Adipocyte (in vitro differentiated cells): ENCODE measurements at regions not wholly inside any gene's neighbourhood (a gene's known extent, or its start where the extent isn't known, plus 50 kb on each side); places are given as distances from the start of the nearest gene placed in this dataset.

Source experiments
- DNase-seq: peaks from one replicate; pipeline ENCODE4 v3.0.0-alpha.2; 2015; ENCODE audit warnings: low read depth
- H3K27me3 ChIP-seq: replicated peaks from 2 replicates; pipeline ENCODE4 v1.7.0; 2013; ENCODE audit warnings: mild to moderate bottlenecking, low read length, moderate library complexity; ENCODE audit not compliant: control insufficient read depth, insufficient read depth
- H3K36me3 ChIP-seq: 2 replicates; pipeline ENCODE4 v1.7.0; 2013; ENCODE audit warnings: low read length, mild to moderate bottlenecking, moderate library complexity; ENCODE audit not compliant: control insufficient read depth, insufficient read depth, severe bottlenecking
- H3K4me1 ChIP-seq: 2 replicates; pipeline ENCODE4 v1.7.0; 2013; ENCODE audit warnings: mild to moderate bottlenecking, low read length, moderate library complexity; ENCODE audit not compliant: control insufficient read depth, insufficient read depth
- H3K4me3 ChIP-seq: 2 replicates; pipeline ENCODE4 v1.7.0; 2013; ENCODE audit warnings: mild to moderate bottlenecking, low read length, moderate library complexity
- H3K9ac ChIP-seq: 2 replicates; pipeline ENCODE4 v1.7.0; 2013; ENCODE audit warnings: mild to moderate bottlenecking, low read length, moderate library complexity
- H3K9me3 ChIP-seq: 2 replicates; pipeline ENCODE4 v1.7.0; 2013; ENCODE audit warnings: mild to moderate bottlenecking, low read length, moderate library complexity; ENCODE audit not compliant: control insufficient read depth

- Histone ChIP-seq H3K9ac (no peak overlapping the region), H3K4me3 (no peak overlapping the region), H3K4me1 (peaks cover 13% of the 10 kb centered on the region), H3K9me3 (no peaks in the 10 kb centered on the region), H3K36me3 (no peaks in the 10 kb centered on the region), H3K27me3 (peaks cover 39% of the 10 kb centered on the region)
- DNase-seq: peak; percentile 80
Measured at GRCh38 chr5:175809531-175810121, 61.8 kb upstream of the CPLX2 start.

GRCh38 chr5:175810457-175810856, 60.9 kb upstream of the CPLX2 start:
- H3K27me3 ChIP-seq: peaks cover 39% of the 10 kb centered on the region
- H3K9ac ChIP-seq: no peak overlapping the region
- no peaks in the 10 kb centered on the region for H3K36me3 ChIP-seq
- H3K4me3 ChIP-seq: no peak overlapping the region
- no peaks in the 10 kb centered on the region for H3K9me3 ChIP-seq
- no peak for DNase-seq
- peaks cover 17% of the 10 kb centered on the region for H3K4me1 ChIP-seq

GRCh38 chr5:175811589-175811988, 59.8 kb upstream of the CPLX2 start:
- H3K27me3 ChIP-seq: peaks cover 40% of the 10 kb centered on the region
- DNase-seq: no peak
- no peaks in the 10 kb centered on the region for H3K36me3 ChIP-seq
- no peak overlapping the region for H3K9ac ChIP-seq
- H3K4me1 ChIP-seq: peaks cover 17% of the 10 kb centered on the region
- H3K4me3 ChIP-seq: no peak overlapping the region
- no peaks in the 10 kb centered on the region for H3K9me3 ChIP-seq

DNA sequence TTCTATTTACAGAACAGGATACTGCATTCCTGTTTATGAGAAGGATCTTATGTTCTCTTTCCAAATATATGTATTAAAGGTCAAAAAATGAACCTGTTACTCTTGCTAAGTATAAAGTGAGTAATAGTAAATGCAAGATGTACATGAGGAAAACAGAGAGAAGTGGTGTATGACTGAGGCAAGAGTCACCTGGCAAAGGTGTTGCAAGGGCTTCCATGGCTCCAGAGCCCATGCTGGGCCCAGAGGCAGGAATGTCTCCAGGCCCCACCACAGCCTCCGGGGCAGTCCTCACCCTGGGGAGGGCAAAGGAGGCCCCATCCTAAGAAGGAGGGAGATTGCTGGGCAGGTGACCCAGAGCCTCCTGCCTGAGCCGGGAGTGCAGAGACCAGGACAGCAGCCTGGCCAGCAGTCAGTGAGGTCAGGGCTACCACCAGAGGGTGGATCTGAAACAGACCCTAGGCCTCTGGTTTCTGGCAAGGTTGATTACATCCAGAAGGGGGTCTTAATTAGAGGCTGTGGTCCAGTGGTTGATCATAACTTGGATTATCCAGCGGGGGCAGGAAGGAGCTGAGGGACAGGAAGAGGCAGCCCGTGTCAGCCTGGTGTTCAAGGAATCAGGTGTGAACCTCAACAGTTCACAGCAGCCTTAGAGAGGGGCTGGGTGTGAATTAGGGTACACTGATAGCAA, 57.3 kb upstream of the CPLX2 start:
- Histone ChIP-seq H3K9me3 (no peaks in the 10 kb centered on the region), H3K4me1 (peaks cover 17% of the 10 kb centered on the region), H3K9ac (no peak overlapping the region), H3K27me3 (peaks cover 42% of the 10 kb centered on the region), H3K4me3 (no peak overlapping the region), H3K36me3 (no peaks in the 10 kb centered on the region)
- DNase-seq: no peak

DNA sequence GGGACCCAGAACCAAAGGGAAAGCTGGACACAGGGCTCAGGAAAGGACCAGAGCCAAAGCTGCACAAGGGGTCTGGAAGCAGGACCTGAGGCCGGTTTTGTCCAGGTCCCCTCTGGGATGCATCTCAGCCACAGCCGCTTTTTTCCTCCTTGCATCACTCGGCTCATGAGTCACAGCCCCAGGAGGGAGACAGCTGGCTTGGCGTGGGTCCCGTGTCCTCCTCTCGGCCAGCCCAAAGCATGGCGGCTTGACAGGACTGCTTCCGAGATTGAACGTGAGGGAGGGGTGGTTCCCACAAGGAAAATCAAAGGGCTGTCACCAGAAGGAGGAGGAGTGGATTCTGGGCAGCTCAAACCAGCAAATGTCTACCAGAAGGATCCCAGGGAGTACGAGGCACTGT, 56.7 kb upstream of the CPLX2 start:
- H3K9me3 ChIP-seq: no peaks in the 10 kb centered on the region
- H3K36me3 ChIP-seq: no peaks in the 10 kb centered on the region
- H3K9ac ChIP-seq: no peak overlapping the region
- peak; percentile 85 for DNase-seq
- H3K4me1 ChIP-seq: peaks cover 13% of the 10 kb centered on the region
- peaks cover 39% of the 10 kb centered on the region for H3K27me3 ChIP-seq
- no peak overlapping the region for H3K4me3 ChIP-seq

- DNase-seq: no peak
- peaks cover 7% of the 10 kb centered on the region for H3K4me1 ChIP-seq
- H3K9me3 ChIP-seq: no peaks in the 10 kb centered on the region
- H3K36me3 ChIP-seq: no peaks in the 10 kb centered on the region
- H3K27me3 ChIP-seq: peaks cover 44% of the 10 kb centered on the region
- no peak overlapping the region for H3K4me3 ChIP-seq
- no peak overlapping the region for H3K9ac ChIP-seq
Measured at GRCh38 chr5:175815126-175815913, 56.1 kb upstream of the CPLX2 start.

DNA sequence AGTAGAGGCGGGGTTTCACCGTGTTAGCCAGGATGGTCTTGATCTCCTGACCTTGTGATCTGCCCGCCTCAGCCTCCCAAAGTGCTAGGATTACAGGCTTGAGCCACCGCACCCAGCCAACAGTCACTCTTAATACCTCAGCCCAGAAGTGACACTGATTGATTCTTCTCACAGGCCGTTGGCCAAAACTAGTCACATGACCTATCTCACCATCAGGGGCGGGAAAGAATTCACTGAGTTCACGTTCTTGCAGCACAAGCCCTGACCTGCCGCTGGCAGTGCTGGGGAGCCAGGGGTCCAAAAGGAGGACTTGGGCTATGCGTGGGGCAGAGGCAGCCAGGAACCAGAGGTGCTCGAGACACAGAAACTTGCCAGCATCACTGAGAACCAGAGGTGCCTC, 55.0 kb upstream of the CPLX2 start:
- H3K4me3 ChIP-seq: no peak overlapping the region
- H3K9me3 ChIP-seq: no peaks in the 10 kb centered on the region
- no peaks in the 10 kb centered on the region for H3K36me3 ChIP-seq
- no peak for DNase-seq
- H3K27me3 ChIP-seq: peaks cover 50% of the 10 kb centered on the region
- H3K9ac ChIP-seq: no peak overlapping the region
- H3K4me1 ChIP-seq: peaks cover 4% of the 10 kb centered on the region

GRCh38 chr5:175819090-175819425, 52.3 kb upstream of the CPLX2 start:
- no peak for DNase-seq
- no peak overlapping the region for H3K4me3 ChIP-seq
- peaks cover 4% of the 10 kb centered on the region for H3K4me1 ChIP-seq
- H3K36me3 ChIP-seq: no peaks in the 10 kb centered on the region
- peaks cover 59% of the 10 kb centered on the region for H3K27me3 ChIP-seq
- H3K9ac ChIP-seq: no peak overlapping the region
- H3K9me3 ChIP-seq: no peaks in the 10 kb centered on the region

- Histone ChIP-seq H3K36me3 (no peaks in the 10 kb centered on the region), H3K27me3 (peaks cover 62% of the 10 kb centered on the region), H3K9me3 (no peaks in the 10 kb centered on the region), H3K4me3 (no peak overlapping the region), H3K4me1 (no peaks in the 10 kb centered on the region), H3K9ac (no peak overlapping the region)
- no peak for DNase-seq
Measured at GRCh38 chr5:175820230-175820629, 51.1 kb upstream of the CPLX2 start.
